DMS114 treated with DMSO at 0.1 percent for 48 hours (cell line): ENCODE measurements at regions not wholly inside any gene's neighbourhood (a gene's known extent, or its start where the extent isn't known, plus 50 kb on each side); places are given as distances from the start of the nearest gene placed in this dataset.
"Not testable (repeated sequence)": the region's sequence is repeated elsewhere in the genome, so short reads cannot be mapped to it uniquely, and the experiment has no call there.

Source experiments
- DNase-seq: peaks from one replicate; lab custom pipeline; 2025; ENCODE audit not compliant: unreplicated experiment; lab: John Stamatoyannopoulos, UW

DNA sequence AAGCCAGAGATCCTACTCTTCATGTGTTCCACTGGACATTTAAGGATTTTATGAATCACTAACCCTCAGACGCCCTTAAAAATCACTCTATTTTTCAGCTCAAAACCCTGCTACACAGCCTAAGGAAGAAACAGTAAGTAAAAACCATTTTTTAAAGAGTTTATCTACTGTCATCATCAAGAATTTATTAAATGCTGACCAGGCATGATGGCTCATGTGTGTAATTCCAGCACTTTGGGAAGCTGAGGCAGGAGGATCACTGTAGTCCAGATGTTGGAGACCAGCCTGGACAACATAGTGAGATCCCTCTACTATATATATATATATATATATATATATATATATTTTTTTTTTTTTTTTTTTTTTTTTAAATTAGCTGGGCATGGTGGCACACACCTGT lies 124.2 kb upstream of the ID4 start:
- DNase-seq: no peak

DNA sequence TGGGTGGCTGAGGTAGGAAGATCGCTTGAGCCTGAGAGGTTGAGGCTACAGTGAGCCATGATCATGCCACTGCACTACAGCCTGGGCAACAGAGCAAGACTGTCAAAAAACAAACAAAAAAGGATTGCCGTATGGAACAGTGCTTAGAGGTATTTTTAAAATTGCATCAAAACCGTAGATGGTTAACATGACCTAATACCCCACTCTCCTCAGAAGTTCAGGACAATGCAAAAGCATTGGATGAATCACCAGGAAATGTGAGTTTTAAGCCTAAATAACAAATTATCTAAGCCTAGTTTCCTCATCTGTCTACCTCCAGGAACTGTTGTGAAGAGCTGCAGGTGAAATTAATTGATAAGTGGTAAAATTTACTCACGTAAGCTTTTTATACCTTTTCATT lies 123.8 kb upstream of the ID4 start:
- no peak for DNase-seq

DNA sequence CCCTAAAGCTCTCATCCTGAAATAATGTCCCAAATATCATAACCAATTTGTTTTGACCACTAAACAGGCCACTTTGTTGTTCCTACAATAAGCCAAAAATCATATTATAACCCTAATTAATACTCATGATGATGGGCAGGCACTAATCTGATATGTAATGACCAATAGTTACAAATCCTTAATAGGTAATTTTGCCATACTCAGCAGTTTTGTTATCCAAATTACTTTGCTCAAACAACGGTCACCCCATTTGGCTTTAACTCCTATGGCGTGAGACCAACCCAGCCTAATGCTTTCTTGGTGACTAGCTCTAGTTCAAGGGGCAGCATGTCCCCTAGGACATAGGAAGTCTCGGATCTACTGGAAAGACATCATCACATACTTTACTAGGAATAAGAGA lies 123.2 kb upstream of the ID4 start:
- no peak for DNase-seq

DNA sequence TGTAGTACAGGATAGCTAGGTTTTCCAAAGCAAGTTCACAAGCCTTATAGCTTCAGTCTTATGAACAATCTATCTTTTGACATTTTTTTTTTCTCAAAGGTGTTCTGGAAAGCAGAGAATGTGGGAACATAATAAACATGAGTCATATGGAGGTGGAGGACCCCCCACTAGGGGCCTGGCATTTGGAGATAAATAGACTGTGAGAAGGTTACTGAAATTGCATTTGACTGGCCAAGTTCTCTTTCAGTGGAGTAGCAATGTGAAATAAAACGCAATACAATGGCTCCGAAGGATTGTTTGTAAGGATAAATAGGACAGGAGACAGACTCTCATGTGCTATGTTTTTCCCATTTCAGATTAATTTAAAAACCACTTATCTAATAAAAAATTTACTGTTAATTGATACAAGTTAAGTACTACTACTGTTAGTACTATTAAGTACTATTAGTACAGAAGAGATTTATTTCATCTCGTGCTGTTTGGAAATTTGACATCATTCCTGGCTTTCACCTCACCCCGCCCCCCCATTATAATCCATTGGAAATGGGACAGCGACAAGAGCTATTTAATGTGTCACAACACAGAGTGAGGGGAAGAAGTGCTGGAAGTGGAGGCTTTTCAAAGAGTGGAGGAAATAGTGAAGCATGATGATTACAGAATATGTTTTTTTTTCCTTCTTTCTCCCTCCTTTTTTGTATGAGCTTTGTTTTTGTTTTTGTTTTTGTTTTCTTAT lies 122.6 kb upstream of the ID4 start:
- DNase-seq: no peak

DNA sequence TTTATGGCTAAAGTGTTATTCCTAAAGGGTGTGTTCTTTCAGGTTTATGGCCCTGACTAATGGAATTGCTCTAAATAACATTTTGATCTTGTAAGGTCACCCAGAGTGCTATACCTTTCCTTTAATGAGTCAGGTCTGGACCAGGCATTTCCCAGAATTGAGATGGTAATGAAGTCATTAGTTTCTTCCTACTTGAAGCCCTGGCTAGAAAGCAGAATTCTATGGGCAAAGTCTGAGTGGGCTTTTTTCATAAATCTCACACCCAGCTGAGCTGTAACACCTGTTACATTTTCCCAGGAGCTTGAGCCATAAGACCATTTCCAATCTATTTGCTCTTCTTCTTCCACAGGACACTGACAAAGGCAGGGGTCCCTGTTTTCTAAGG lies 122.0 kb upstream of the ID4 start:
- no peak for DNase-seq

DNA sequence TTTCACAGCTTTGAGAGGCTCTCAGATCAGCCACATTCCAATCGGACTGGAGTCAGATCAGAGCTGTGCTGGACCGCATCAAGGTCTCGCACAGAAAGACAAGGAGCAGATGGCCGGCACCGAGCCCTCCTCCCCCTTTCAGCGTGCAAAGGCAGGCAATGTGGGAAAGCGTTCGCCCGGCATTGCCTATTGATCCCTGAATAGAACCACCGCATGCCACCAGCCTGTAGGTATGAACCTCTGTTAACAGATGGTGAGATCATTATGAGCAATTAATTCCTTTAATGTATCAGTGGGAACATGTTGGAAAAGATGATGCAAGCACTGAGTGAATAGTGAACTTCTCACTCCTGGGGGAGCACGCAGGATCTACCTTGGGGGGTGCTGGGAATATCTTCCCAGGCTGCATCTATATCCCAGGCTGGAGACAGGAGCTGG lies 117.5 kb upstream of the ID4 start:
- DNase-seq: no peak

DNA sequence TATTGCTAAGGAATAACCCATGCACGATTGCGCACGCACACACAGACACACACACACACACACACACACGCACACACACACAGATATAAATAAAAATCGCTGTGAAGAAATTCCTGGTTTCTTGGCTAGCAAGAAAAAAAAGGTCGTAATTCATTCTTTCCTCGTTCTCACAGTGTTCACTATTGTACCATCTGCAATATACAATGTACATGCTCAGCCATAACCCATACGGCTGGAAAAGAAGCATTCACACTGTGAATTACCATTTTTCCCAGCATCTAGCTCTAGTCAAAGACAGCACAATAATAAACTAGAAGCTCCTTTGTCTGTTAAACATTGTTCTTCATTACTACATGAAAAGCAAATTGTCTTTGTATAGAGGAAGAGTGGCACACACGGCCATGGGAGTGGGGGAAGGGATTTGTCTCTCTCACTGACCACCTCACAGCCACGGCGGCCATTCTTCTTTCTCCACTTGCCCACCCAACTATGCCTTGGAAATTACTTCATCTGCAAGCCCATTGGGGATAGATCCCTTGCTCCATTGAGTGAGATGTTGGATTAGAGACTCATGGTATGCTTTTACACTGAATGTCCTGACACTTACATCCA lies 115.3 kb upstream of the ID4 start:
- DNase-seq: no peak

DNA sequence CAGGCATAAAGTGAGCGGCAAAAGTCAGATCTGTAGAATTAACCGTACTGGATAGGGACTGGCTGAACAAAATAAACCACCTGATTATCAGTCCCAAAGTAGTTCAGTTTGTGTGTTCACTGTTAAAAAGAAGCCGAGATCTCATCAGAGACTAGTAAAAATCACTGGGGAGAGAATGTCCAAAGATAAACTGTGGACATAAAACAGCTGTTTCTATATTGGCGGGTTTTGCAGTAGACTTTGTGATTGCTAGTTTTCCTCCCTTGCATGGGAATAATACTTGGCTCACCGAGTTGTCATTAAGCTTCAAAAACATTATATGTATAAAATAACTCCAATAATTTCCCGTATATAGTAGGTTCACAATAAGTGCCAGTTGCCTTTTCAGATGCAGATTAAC lies 114.2 kb upstream of the ID4 start:
- DNase-seq: no peak

DNA sequence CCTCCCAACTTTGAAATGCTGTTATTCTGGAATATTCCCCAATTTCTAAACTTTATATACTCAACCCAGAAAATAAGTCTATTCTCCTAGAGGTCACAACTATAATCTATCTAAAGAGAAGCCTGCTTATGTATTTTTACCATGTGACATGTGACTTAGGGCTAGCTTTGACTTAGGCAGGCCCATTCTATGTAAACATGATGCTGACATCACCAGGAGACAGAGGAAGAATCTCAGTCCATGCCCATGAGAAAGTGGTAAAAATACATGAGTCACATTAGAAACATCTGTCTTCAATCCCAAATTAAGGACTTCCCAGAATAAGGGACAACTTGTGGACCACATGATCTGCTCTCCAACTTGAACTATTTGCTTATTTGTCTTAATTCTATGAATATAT lies 113.6 kb upstream of the ID4 start:
- no peak for DNase-seq

DNA sequence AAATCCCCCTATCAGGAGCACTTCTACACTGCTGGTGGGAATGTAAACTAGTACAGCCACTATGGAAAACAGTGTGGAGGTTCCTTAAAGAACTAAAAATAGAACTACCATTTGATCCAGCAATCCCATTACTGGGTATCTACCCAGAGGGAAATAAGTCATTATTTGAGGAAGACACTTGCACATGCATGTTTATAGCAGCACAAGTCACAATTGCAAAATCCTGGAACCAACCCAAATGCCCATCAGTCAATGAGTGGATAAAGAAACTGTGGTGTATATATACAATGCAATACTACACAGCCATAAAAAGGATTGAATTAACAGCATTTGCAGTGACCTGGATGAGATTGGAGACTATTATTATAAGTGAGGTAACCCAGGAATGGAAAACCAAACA lies 111.7 kb upstream of the ID4 start:
- DNase-seq: not testable (repeated sequence)

DNA sequence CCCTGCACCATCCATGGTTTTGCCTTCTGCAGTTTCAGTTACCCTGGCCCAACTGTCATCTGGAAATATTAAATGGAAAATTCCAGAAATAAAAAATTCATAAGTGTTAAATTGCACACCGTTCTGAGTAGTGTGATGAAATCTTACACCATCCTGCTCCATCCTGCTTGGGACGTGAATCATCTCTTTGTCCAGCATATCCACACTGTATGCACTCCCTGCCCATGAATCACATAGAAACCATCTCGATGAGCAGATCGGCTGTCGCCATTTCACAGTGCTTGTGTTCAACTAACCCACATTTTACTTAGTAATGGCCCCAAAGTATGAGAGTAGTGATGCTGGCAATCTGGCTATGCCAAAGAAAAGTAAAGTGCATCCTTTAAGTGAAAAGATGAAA lies 105.9 kb upstream of the ID4 start:
- no peak for DNase-seq

DNA sequence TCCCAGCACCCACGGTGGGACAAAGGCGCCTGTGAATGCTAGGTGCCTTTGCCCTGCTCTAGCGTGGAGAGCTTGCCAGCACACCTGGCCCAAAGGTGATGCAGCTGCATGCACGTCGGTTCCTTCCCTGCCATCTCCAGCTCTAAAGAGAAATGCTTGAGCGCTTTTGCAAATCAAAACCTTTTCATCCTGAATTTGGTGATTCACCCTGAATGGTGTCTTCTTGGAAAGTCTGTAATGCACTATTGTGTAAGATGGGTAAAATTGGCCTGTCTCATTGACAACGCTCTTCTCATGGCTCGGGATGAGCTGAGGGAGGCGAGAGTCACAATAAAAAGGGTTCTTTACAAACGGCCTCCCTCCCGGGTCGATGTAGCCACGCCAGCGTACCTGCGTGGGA lies 103.1 kb upstream of the ID4 start:
- DNase-seq: no peak

DNA sequence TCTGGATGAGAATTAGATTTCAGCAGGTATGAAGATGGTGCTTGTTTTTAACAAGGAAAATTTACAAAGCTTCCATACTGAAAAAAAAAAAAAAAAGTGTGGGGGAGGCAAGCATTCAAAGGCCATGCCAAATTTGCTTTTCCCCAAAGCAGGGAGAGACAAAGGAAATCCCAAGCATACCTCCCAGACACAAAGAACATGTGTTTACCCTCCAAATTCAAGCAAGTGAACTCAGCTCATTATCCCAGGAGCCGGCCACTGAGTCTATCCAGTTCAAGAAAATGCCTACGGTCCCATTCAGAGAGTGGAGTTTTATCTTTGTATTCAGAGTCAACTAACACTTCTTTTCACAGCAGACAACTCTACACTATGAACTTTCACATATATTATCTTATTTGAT lies 102.7 kb upstream of the ID4 start:
- no peak for DNase-seq

DNA sequence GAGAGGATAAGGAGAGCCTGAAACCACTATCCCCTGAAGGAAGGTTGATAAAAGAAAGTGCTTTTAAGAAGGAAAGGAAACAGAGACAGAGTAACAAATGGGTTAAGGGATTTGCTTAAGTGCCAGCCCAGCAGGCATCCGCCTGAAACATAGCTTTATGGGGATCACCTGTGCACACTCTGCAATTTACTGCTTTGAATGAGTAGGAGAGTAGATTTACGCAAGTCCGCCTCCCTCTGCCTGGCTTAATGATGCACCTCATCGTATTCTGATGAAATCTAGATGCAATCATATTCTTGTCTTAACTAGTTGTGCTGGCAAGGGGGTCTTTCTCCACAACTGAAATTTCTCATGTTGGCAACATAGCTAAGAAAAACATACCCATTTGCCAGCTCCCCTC lies 101.1 kb upstream of the ID4 start:
- no peak for DNase-seq

DNA sequence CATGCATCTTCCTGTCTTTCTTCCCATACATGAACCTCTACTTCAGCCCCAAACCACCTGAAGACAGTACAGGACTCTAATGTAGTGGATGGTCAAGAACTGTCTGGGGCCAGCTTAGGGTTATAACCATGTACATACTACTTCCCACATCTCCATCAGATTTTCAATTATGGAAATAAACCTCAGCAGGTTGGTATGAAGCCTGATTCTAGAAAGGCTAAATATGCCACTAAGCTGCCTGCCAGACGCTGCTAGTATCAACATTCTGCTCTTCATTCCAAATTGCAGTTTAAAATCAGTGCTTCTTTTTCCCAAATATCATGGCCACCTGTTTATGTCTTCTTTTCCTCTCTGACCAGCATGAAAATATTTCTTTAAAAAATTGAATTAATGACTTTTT lies 99.2 kb upstream of the ID4 start:
- no peak for DNase-seq

DNA sequence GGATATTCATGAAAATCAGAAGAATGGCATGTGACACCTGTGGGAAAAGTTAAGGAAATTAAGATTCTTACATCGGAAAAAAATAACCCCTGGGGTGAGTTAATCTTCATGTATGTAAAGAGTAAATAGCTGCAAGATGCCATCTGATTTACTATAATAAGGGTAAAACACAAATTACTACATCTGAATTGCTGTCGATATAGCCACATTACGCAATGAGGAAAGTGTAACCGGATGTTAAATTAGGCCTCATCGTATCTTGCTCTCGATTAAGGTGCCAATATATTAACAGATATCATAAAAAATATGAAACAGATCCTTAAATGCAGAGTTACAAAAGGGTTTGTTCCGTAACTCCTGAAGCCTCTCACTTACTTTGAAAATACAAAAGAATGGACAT lies 87.4 kb upstream of the ID4 start:
- DNase-seq: no peak

DNA sequence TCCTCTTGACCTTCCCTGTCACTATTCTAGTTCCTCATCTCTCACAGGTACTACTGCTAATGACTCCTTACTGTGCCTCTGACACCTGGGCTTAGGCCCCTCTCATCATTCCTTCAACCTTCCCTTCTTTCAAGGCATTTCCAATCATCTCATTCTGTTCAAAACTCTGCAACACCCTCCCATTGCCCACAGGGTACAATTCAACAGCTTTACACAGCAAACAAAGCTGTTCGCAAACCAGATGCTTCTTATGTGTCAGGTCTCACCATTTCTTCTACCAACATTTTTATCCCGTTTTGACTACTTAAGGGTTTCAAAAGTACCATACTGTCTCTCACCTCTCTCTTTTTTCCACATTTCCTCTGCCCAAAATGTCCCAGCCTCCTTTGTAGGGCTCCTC lies 84.4 kb upstream of the ID4 start:
- DNase-seq: no peak

DNA sequence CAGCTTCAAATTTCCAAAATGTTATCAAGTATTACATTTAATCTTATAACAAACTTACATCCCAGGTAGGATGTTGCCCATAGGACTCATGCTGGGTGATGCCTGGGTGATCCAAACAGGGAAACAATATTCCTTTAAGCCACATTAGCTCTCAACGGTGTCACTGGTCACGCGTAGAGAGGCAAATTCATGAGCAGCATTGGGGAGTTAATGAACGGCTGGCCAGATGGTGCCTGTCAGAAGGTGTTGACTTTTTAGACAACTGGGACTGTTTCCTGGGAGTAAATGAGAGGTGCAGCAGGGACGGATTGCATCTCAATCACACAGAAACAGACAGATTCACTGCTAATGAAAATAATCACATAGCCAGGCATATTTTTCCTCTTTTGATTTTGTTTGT lies 83.3 kb upstream of the ID4 start:
- DNase-seq: no peak

DNA sequence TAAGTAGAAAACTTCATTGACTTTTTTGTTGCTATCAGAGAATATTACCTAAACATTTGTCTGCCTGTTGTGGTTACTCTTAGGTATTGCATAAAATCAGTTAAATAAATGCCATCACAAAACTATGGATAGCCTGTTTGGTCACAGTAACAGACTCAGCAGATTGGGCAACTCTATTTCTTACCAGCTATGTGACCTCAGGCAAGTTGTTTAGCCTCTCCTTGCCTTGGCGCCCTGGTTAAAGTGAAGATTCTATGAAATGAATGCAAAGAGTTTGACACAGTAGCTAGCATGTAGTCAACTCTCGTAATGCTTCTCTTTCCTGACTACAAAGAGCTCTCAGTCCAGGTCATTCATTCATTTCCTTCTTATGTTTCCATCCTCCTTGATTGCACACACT lies 82.5 kb upstream of the ID4 start:
- no peak for DNase-seq

DNA sequence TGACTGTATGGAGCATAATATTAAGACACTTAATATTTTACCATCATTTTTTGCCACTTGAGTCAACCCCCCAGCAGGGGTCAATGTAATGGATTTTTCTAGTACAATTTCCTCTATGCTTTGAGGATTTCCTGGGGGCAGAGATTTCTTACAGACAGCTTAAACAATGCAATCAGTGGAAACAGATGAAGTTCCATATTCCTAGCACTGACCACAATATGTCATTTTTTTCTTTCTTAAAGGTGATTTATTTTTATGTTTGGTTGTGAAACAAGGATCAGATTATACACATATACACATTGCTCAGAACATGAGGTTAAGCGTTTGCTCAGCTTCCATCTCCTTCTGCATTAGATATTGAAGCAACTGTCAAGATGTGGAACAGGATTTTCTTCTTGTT lies 82.0 kb upstream of the ID4 start:
- DNase-seq: no peak

DNA sequence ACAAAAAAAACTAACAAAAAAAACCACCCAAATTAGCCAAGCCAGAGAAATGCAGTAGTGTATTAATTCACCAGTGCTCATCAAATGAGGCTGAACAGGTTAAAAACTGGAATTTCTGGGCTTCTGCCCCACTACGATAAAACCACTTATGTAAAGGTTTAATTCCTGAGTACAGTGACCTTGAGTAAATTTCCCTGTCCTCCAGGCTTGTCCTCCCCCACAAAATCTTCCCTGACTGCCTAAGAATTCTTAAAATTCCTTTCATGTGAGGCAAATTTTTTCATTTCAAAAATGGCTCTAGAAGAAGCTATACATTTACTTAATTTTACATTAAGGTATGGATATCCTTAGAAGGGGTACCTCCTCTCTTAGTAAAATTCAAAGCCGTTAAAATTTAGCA lies 80.1 kb upstream of the ID4 start:
- no peak for DNase-seq

DNA sequence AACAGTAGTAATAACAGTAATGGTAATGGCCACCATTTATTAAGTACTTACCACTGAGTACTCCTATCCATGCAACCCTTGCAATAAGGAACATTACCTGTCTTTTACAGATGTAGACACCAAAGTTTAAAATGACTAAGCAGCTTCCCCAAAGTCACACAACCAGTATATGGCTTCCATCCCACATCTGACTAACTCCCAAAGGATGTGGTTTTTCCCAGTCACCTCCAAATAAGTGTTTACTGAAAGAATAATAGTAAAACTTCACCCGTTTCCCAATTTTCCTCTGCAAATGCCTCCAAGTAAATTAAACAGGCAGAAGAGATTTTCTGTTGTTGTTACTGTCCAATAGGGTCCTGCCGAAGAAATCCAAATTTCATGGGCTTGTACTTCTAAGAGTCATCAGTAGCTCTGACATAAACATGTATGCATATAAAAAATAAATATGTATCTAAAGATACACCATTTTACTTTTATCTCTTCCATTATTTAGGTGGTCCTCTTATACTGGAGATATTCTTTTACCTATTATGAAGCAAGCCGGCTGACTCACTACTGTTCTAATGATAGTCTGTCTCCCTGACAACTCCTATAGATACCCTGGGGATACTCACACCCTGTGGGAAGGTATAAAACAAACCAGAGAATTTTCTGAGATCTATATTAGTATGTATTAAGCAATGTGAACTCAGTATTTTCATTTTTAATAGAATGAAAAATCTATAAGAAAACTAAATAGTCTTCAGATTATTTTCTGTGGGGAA lies 77.9 kb upstream of the ID4 start:
- DNase-seq: no peak
